Testis (tissue), 2 donors: ENCODE measurements at regions not wholly inside any gene's neighbourhood (a gene's known extent, or its start where the extent isn't known, plus 50 kb on each side); places are given as distances from the start of the nearest gene placed in this dataset.

Experiments used
- DNase-seq: peaks from one replicate; pipeline ENCODE4 v3.0.0-alpha.2; 2019
- H3K27ac ChIP-seq, 2 donors: fragments of 200-600 bp; sonication (generic); one replicate each; pipeline ENCODE4 v1.5.1; 2019
- H3K27me3 ChIP-seq: fragments of 200-600 bp; sonication (generic); one replicate; pipeline ENCODE4 v1.5.1; 2019
- H3K36me3 ChIP-seq: fragments of 200-600 bp; sonication (generic); one replicate; pipeline ENCODE4 v1.5.1; 2017; ENCODE audit warnings: low read depth; ENCODE audit errors: missing control alignments
- H3K4me1 ChIP-seq: fragments of 200-600 bp; sonication (generic); one replicate; pipeline ENCODE4 v1.5.1; 2019
- H3K4me3 ChIP-seq, 2 donors: fragments of 200-600 bp; sonication (generic); one replicate each; pipeline ENCODE4 v1.5.1; 2017 to 2019
- H3K9me3 ChIP-seq: fragments of 200-600 bp; sonication (generic); one replicate; pipeline ENCODE4 v1.5.1; 2017
- POLR2A ChIP-seq: fragments of 450-650 bp; IDR thresholded peaks from one replicate; pipeline ENCODE4 v1.6.1; 2017; ENCODE audit warnings: antibody characterized with exemption, mild to moderate bottlenecking, moderate library complexity
- WGBS, 2 donors: methylation state at CpG; one replicate each; pipeline ENCODE4 v1.1.5; 2018; 5-methylcytosine and 5-hydroxymethylcytosine counted together
- intact Hi-C: fragments of 100-400 bp; cut with DNase I; formaldehyde crosslinking; loops from one replicate; pipeline ENCODE4 v1.15.1; 2023; ENCODE audit warnings: low total_unique reads
- TF ChIP-seq, protein P1 (sequence below), 3 experiments: fragments of 450-650 bp in 2 of 3; fragments of 200-600 bp in 1 of 3; sonication (generic) in 1 of 3; IDR thresholded peaks; one replicate each; pipeline ENCODE4 v1.5.1; 2016 to 2019; ENCODE audit warnings: antibody characterized with exemption in 3 of 3, mild to moderate bottlenecking in 2 of 3, moderate library complexity in 1 of 3

DNA sequence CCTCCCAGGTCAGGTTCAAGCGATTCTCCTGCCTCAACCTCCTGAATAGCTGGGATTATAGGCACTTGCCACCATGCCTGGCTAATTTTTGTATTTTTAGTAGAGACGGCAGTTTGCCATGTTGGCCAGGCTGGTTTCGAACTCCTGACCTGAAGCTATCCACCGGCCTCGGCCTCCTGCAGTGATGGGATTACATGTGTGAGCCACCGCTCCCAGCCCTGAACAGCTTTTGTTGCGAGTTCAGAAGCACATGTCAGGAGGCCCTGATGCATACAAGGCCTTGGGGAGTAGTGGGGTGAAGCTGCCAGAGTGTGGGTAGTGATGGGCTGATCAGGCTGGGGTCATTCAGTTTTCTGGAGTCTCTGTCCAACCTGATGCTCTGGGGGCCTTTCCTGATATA, 117.0 kb upstream of the C11orf87 start:
- Histone ChIP-seq H3K27ac (no peak overlapping the region), H3K4me1 (no peaks in the 10 kb centered on the region), H3K9me3 (no peaks in the 10 kb centered on the region), H3K4me3 (no peak overlapping the region), H3K27me3 (no peaks in the 10 kb centered on the region), H3K36me3 (no peaks in the 10 kb centered on the region)
- intact Hi-C loops = no loop called here
- 93 to 96% methylated on average over 6 to 7 of the region's 7 CpGs for WGBS, 2 donors
- TF ChIP-seq POLR2A = no peak
- TF ChIP-seq, protein P1, sequence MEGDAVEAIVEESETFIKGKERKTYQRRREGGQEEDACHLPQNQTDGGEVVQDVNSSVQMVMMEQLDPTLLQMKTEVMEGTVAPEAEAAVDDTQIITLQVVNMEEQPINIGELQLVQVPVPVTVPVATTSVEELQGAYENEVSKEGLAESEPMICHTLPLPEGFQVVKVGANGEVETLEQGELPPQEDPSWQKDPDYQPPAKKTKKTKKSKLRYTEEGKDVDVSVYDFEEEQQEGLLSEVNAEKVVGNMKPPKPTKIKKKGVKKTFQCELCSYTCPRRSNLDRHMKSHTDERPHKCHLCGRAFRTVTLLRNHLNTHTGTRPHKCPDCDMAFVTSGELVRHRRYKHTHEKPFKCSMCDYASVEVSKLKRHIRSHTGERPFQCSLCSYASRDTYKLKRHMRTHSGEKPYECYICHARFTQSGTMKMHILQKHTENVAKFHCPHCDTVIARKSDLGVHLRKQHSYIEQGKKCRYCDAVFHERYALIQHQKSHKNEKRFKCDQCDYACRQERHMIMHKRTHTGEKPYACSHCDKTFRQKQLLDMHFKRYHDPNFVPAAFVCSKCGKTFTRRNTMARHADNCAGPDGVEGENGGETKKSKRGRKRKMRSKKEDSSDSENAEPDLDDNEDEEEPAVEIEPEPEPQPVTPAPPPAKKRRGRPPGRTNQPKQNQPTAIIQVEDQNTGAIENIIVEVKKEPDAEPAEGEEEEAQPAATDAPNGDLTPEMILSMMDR (IDR thresholded peaks at IDR 0.05) = no peak
- no peak for DNase-seq

DNA sequence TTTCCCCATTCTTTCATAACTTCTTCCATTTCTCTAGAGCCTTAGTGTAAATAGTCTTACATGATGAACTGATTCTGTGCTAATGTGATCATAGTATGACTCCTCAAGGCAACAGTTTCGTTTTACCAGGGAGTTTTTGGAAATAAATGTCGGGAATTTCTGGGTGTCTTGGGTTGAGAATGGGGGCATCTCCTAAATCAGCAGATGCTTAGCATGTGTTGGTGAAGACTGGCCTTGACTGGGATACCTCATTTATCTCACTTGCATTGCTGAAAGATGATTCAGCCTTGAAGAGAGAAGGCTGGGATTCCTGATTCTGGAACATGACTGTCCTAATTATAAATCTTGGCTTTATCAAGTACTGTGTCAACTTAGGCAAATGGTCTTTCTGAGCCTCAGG, 115.7 kb upstream of the C11orf87 start:
- Histone ChIP-seq H3K9me3 (no peaks in the 10 kb centered on the region), H3K27ac (no peak overlapping the region), H3K4me1 (no peaks in the 10 kb centered on the region), H3K4me3 (no peak overlapping the region), H3K36me3 (no peaks in the 10 kb centered on the region), H3K27me3 (no peaks in the 10 kb centered on the region)
- DNase-seq = no peak
- TF ChIP-seq, protein P1 (IDR thresholded peaks at IDR 0.05) = no peak
- no peak for TF ChIP-seq POLR2A
- WGBS, 2 donors = 55 to 67% methylated on average over 2 of the region's 2 CpGs
- intact Hi-C loops = no loop called here

DNA sequence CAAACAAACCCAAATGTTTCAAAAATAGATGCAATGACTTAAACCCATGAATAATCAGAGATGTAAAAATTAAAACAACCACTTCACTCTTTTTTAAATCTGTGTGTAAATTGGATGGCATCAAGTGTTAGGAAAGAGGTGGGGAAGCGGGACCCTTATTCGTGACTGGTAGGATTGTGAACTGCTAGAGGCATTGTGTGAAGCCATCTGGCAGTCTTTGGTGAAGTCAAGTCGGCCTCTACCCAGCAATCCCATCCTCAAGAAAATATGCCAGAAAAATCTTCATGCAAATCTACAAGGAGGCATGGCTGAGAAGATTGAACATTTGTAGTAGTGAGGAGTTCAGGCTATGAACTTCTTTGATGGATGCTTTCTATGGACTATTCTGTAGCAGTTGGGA, 114.6 kb upstream of the C11orf87 start:
- TF ChIP-seq, protein P1 (IDR thresholded peaks at IDR 0.05) = no peak
- TF ChIP-seq POLR2A = no peak

DNA sequence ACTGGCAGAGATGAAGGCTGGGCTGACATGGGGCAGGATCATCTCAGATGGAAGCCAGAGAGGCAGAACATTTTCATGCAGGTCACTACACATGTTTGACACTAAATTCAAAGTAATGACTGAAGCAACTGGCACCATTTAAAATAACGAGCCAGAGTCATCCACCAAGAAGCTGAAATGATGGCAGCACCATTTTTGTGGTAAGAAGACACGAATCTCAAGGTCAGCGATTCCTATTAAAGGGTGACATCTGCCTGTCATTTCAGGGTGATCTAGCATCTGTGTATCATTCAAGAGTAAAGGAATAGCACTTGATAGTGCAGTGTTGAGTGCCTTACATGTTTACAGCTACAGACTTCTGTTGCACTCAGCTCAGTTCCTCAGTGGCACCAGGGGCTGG, 113.4 kb upstream of the C11orf87 start:
- TF ChIP-seq, protein P1 (IDR thresholded peaks at IDR 0.05) = no peak
- no peak for TF ChIP-seq POLR2A
- Histone ChIP-seq H3K4me1 (no peaks in the 10 kb centered on the region), H3K27ac (no peak overlapping the region), H3K27me3 (no peaks in the 10 kb centered on the region), H3K4me3 (no peak overlapping the region), H3K9me3 (no peaks in the 10 kb centered on the region), H3K36me3 (no peaks in the 10 kb centered on the region)
- 80 to 85% methylated on average over 3 of the region's 3 CpGs for WGBS, 2 donors
- DNase-seq = no peak
- intact Hi-C loops = no loop called here

More for the DNA sequence above, 114.6 kb upstream of the C11orf87 start:
- H3K27me3 ChIP-seq = no peaks in the 10 kb centered on the region
- no peak overlapping the region for H3K27ac ChIP-seq
- H3K36me3 ChIP-seq = no peaks in the 10 kb centered on the region
- no peak overlapping the region for H3K4me3 ChIP-seq
- intact Hi-C loops = no loop called here
- WGBS, 2 donors = 96 to 97% methylated on average over 3 of the region's 3 CpGs
- DNase-seq = no peak
- no peaks in the 10 kb centered on the region for H3K4me1 ChIP-seq
- no peaks in the 10 kb centered on the region for H3K9me3 ChIP-seq

DNA sequence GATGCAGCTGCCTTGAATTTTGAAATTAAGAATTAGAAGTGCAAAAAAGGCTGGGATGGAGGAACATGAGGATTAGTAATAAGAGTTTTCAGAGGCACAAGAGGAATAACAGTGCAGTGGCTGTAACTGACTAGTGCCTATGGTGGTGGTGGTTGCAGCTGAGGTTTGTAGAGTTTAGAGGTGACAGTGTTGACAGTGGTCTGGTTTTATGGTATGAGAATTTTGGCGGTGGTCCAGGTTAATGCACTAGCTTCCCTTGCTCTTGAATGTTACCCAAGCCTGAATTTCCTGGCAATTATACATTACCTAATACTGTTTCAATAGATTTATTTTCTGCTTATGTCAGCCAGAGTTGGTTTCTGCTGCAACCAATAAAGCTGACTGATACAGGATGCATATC, 112.8 kb upstream of the C11orf87 start:
- no peak for DNase-seq
- no peak overlapping the region for H3K4me3 ChIP-seq
- H3K27me3 ChIP-seq = no peaks in the 10 kb centered on the region
- intact Hi-C loops = no loop called here
- TF ChIP-seq, protein P1 (IDR thresholded peaks at IDR 0.05) = no peak
- no peak for TF ChIP-seq POLR2A
- no peaks in the 10 kb centered on the region for H3K9me3 ChIP-seq
- H3K27ac ChIP-seq = no peak overlapping the region
- no peaks in the 10 kb centered on the region for H3K36me3 ChIP-seq
- whole genome bisulfite sequencing, 2 donors = 69 to 92% methylated on average over 1 of the region's 1 CpG
- H3K4me1 ChIP-seq = no peaks in the 10 kb centered on the region
